ENCODE measurements at regions not wholly inside any gene's neighbourhood (a gene's known extent, or its start where the extent isn't known, plus 50 kb on each side); places are given as distances from the start of the nearest gene placed in this dataset.

GRCh38 chr17:70276906-70277305, 107.6 kb downstream of the KCNJ2 start (continued):
- TF ChIP-seq USF2 (IDR thresholded peaks at IDR 0.05; ENCODE audit: low read length) (no peak), ASH2L (IDR thresholded peaks at IDR 0.05; ENCODE audit: low read length) (no peak), EZH2 (IDR thresholded peaks at IDR 0.05; ENCODE audit: low read depth, low read length, severe bottlenecking) (no peak)
